GM12872 (cell line): ENCODE measurements at regions not wholly inside any gene's neighbourhood (a gene's known extent, or its start where the extent isn't known, plus 50 kb on each side); places are given as distances from the start of the nearest gene placed in this dataset.

Experiments used
- CTCF ChIP-seq: IDR thresholded peaks from 3 replicates; pipeline ENCODE4 v1.5.1; 2011; ENCODE audit warnings: low read depth, mild to moderate bottlenecking, low read length, moderate library complexity; ENCODE audit not compliant: insufficient read depth

- TF ChIP-seq CTCF = no peak
Measured at GRCh38 chr1:245059806-245060424, 94.9 kb upstream of the KIF26B start.

GRCh38 chr1:245058882-245059281, 95.9 kb upstream of the KIF26B start:
- TF ChIP-seq CTCF = no peak

- no peak for TF ChIP-seq CTCF
Measured at GRCh38 chr1:245058436-245058835, 96.3 kb upstream of the KIF26B start.

GRCh38 chr1:245056913-245057312, 97.9 kb upstream of the KIF26B start:
- no peak for TF ChIP-seq CTCF

GRCh38 chr1:245055752-245056151, 99.0 kb upstream of the KIF26B start:
- TF ChIP-seq CTCF = no peak

- TF ChIP-seq CTCF = no peak
Measured at GRCh38 chr1:245054507-245055270, 100.1 kb upstream of the KIF26B start.

GRCh38 chr1:245054105-245054504, 100.7 kb upstream of the KIF26B start:
- no peak for TF ChIP-seq CTCF
